WTC11 (cell line): ENCODE measurements at regions not wholly inside any gene's neighbourhood (a gene's known extent, or its start where the extent isn't known, plus 50 kb on each side); places are given as distances from the start of the nearest gene placed in this dataset.

Experiments
- ATAC-seq: fragments of 200-7000 bp; cut with Tn5 transposase; 2 replicates; pipeline ENCODE4 v1.10.0; 2021; ENCODE audit warnings: mild to moderate bottlenecking, moderate library complexity
- CTCF ChIA-PET: fragments of 300-600 bp; sonication (Branson Sonifier 250); formaldehyde crosslinking; loops from one replicate; lab custom pipeline; 2021; ENCODE audit warnings: antibody characterized with exemption; lab: Charles Lee
- POLR2A ChIA-PET: fragments of 350-600 bp; sonication (Branson Sonifier 250); formaldehyde crosslinking; loops from one replicate; lab custom pipeline; 2021; ENCODE audit warnings: antibody characterized with exemption; lab: Charles Lee
- DNase-seq: peaks from one replicate; pipeline ENCODE4 v3.0.0; 2021; ENCODE audit warnings: low spot score
- H3K27ac Mint-ChIP-seq: 2 replicates; pipeline ENCODE4 v1.8.0; 2021; ENCODE audit warnings: mixed read lengths
- H3K27me3 Mint-ChIP-seq: 2 replicates; pipeline ENCODE4 v1.8.0; 2021; ENCODE audit warnings: low read depth, mild to moderate bottlenecking, moderate library complexity, mixed read lengths
- H3K36me3 Mint-ChIP-seq: 2 replicates; pipeline ENCODE4 v1.8.0; 2021; ENCODE audit warnings: mixed read lengths
- H3K4me1 Mint-ChIP-seq: 2 replicates; pipeline ENCODE4 v1.8.0; 2022; ENCODE audit warnings: mixed read lengths
- H3K4me3 Mint-ChIP-seq: 2 replicates; pipeline ENCODE4 v1.8.0; 2021; ENCODE audit warnings: mild to moderate bottlenecking, moderate library complexity, mixed read lengths
- H3K9me3 Mint-ChIP-seq: 2 replicates; pipeline ENCODE4 v1.8.0; 2021; ENCODE audit warnings: mixed read lengths
- ATF1 ChIP-seq: sonication (generic); formaldehyde crosslinking; IDR thresholded peaks from 2 replicates; pipeline ENCODE4 v1.8.1; 2023; ENCODE audit warnings: mild to moderate bottlenecking, moderate library complexity, missing genetic modification reagents
- ELF4 ChIP-seq: sonication (generic); formaldehyde crosslinking; IDR thresholded peaks from 2 replicates; pipeline ENCODE4 v1.8.1; 2022; ENCODE audit warnings: low read depth, mild to moderate bottlenecking, moderate library complexity, missing genetic modification reagents
- MXD4 ChIP-seq: fragments of 250-450 bp; sonication (Bioruptor Pico); IDR thresholded peaks from 2 replicates; pipeline ENCODE4 v1.8.0; 2021; ENCODE audit warnings: mild to moderate bottlenecking, moderate library complexity, borderline replicate concordance
- TCF7 ChIP-seq: sonication (generic); formaldehyde crosslinking; IDR thresholded peaks from 2 replicates; pipeline ENCODE4 v1.8.0; 2022; ENCODE audit warnings: mild to moderate bottlenecking, low read depth, missing genetic modification reagents, moderate library complexity
- ZNF232 ChIP-seq: sonication (generic); formaldehyde crosslinking; IDR thresholded peaks from 2 replicates; pipeline ENCODE4 v1.8.0; 2022; ENCODE audit warnings: mild to moderate bottlenecking, missing genetic modification reagents
- ZNF263 ChIP-seq: sonication (generic); formaldehyde crosslinking; IDR thresholded peaks from 2 replicates; pipeline ENCODE4 v1.8.1; 2022; ENCODE audit warnings: low read depth, mild to moderate bottlenecking, moderate library complexity, missing genetic modification reagents
- ZNF317 ChIP-seq: sonication (generic); formaldehyde crosslinking; IDR thresholded peaks from 2 replicates; pipeline ENCODE4 v1.8.1; 2023; ENCODE audit warnings: low read depth, mild to moderate bottlenecking, moderate library complexity, missing genetic modification reagents, borderline replicate concordance
- ZNF671 ChIP-seq: fragments of 250-450 bp; sonication (Bioruptor Pico); IDR thresholded peaks from 2 replicates; pipeline ENCODE4 v1.8.0; 2021; ENCODE audit warnings: mild to moderate bottlenecking
- TF ChIP-seq, protein P1 (sequence below): fragments of 250-450 bp; sonication (Bioruptor Pico); IDR thresholded peaks from 2 replicates; pipeline ENCODE4 v2.1.2; 2022; ENCODE audit warnings: mild to moderate bottlenecking, moderate library complexity
- TF ChIP-seq, protein P2 (sequence below): sonication (generic); formaldehyde crosslinking; IDR thresholded peaks from 2 replicates; pipeline ENCODE4 v1.8.1; 2022; ENCODE audit warnings: missing genetic modification reagents, borderline replicate concordance
- TF ChIP-seq, protein P3 (sequence below): sonication (generic); formaldehyde crosslinking; IDR thresholded peaks from 2 replicates; pipeline ENCODE4 v1.8.0; 2022; ENCODE audit warnings: mild to moderate bottlenecking, missing genetic modification reagents
- TF ChIP-seq, protein P4 (sequence below): sonication (generic); formaldehyde crosslinking; IDR thresholded peaks from 2 replicates; pipeline ENCODE4 v1.8.0; 2023; ENCODE audit warnings: missing genetic modification reagents, mild to moderate bottlenecking, borderline replicate concordance
- TF ChIP-seq, protein P5 (sequence below): sonication (generic); formaldehyde crosslinking; IDR thresholded peaks from 2 replicates; pipeline ENCODE4 v1.8.1; 2022; ENCODE audit warnings: low read depth, mild to moderate bottlenecking, moderate library complexity, missing genetic modification reagents, borderline replicate concordance
- TF ChIP-seq, protein P6 (sequence below): sonication (generic); formaldehyde crosslinking; IDR thresholded peaks from 2 replicates; pipeline ENCODE4 v1.8.1; 2022; ENCODE audit warnings: mild to moderate bottlenecking, moderate library complexity, missing genetic modification reagents
- TF ChIP-seq, protein P7 (sequence below): sonication (generic); formaldehyde crosslinking; IDR thresholded peaks from 2 replicates; pipeline ENCODE4 v1.8.1; 2022; ENCODE audit warnings: low read depth, missing genetic modification reagents, borderline replicate concordance
- TF ChIP-seq, protein P8 (sequence below): sonication (generic); formaldehyde crosslinking; IDR thresholded peaks from 2 replicates; pipeline ENCODE4 v1.8.1; 2022; ENCODE audit warnings: mild to moderate bottlenecking, missing genetic modification reagents, moderate library complexity, borderline replicate concordance
- TF ChIP-seq, protein P9 (sequence below): sonication (generic); formaldehyde crosslinking; conservative IDR thresholded peaks from 2 replicates; pipeline ENCODE4 v1.8.1; 2022; ENCODE audit warnings: mild to moderate bottlenecking, missing genetic modification reagents
- TF ChIP-seq, protein P10 (sequence below): fragments of 250-450 bp; sonication (Bioruptor Pico); IDR thresholded peaks from 2 replicates; pipeline ENCODE4 v1.9.0; 2021; ENCODE audit warnings: moderate library complexity, mild to moderate bottlenecking, inconsistent platforms, borderline replicate concordance

DNA sequence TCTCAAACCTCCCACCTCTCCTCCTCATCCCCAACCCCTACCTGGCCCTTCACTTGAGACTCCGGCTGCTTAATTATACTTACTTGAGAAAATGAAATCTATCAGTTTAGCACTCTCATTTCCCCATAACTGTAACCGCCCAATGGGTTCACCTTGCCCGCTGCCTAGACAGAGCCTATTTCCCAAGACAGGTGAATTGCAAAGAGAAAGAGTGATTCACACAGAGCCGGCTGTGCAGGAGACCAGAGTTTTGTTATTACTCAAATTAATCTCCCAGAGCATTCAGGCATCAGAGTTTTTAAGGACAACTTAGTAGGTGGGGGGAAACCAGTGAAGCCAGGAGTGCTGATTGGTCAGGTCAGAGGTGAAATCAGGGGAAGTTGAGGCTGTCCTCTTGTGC is 301.4 kb upstream of the CDYL start (continued):
- TF ChIP-seq, protein P1, sequence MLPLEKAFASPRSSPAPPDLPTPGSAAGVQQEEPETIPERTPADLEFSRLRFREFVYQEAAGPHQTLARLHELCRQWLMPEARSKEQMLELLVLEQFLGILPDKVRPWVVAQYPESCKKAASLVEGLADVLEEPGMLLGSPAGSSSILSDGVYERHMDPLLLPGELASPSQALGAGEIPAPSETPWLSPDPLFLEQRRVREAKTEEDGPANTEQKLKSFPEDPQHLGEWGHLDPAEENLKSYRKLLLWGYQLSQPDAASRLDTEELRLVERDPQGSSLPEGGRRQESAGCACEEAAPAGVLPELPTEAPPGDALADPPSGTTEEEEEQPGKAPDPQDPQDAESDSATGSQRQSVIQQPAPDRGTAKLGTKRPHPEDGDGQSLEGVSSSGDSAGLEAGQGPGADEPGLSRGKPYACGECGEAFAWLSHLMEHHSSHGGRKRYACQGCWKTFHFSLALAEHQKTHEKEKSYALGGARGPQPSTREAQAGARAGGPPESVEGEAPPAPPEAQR (CRISPR knock-in tag): no peak
- no peak for TF ChIP-seq ZNF263 (CRISPR knock-in tag)
- TF ChIP-seq ZNF671: no peak
- TF ChIP-seq, all 79 proteins: peak for 0

DNA sequence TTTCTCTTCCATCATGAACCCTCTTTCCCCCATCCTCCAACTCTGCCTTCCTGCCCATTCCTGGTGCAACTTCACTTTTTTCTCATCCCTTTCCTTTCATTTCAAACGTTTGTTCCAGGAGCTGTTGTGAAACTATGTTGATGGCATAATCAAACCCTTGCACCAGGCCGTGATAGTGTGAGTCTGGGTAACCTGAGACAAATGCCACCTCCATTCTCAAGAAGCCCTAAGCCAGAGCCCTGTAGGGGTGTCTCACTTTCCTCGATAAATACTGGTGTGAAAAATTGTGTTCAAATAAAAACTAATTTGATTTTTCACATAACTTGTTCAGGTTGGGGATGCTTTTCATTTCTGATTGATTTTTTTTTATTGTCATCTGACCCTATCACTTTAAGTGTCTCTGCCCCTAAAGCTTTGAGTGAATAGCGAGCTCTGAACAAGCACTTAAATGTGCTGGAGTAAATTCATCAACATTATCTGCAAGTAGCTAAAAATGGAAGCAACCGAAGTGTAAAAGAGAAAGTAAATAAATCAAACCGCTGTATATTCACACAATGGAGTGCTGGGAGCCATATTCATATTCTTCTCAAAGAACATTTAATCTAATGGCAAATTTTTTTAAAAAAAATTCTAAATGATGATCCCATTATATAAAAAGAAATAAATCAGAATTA is 303.1 kb upstream of the CDYL start:
- ChIA-PET POLR2A (no interaction called here), CTCF (no interaction called here)
- Mint-ChIP-seq H3K4me1 (peaks cover 19% of the 10 kb centered on the region), H3K36me3 (peaks cover 33% of the 10 kb centered on the region), H3K9me3 (peaks cover 37% of the 10 kb centered on the region), H3K27ac (no peak overlapping the region), H3K4me3 (no peak overlapping the region), H3K27me3 (peaks cover 15% of the 10 kb centered on the region)
- no peak for DNase-seq
- TF ChIP-seq, protein P2, sequence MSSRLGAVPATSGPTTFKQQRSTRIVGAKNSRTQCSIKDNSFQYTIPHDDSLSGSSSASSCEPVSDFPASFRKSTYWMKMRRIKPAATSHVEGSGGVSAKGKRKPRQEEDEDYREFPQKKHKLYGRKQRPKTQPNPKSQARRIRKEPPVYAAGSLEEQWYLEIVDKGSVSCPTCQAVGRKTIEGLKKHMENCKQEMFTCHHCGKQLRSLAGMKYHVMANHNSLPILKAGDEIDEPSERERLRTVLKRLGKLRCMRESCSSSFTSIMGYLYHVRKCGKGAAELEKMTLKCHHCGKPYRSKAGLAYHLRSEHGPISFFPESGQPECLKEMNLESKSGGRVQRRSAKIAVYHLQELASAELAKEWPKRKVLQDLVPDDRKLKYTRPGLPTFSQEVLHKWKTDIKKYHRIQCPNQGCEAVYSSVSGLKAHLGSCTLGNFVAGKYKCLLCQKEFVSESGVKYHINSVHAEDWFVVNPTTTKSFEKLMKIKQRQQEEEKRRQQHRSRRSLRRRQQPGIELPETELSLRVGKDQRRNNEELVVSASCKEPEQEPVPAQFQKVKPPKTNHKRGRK (CRISPR knock-in tag): no peak
- TF ChIP-seq MXD4 (CRISPR knock-in tag): no peak
- TF ChIP-seq TCF7 (CRISPR knock-in tag): no peak
- TF ChIP-seq, protein P3, sequence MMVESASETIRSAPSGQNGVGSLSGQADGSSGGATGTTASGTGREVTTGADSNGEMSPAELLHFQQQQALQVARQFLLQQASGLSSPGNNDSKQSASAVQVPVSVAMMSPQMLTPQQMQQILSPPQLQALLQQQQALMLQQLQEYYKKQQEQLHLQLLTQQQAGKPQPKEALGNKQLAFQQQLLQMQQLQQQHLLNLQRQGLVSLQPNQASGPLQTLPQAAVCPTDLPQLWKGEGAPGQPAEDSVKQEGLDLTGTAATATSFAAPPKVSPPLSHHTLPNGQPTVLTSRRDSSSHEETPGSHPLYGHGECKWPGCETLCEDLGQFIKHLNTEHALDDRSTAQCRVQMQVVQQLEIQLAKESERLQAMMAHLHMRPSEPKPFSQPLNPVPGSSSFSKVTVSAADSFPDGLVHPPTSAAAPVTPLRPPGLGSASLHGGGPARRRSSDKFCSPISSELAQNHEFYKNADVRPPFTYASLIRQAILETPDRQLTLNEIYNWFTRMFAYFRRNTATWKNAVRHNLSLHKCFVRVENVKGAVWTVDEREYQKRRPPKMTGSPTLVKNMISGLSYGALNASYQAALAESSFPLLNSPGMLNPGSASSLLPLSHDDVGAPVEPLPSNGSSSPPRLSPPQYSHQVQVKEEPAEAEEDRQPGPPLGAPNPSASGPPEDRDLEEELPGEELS: no peak
- TF ChIP-seq ATF1: no peak
- no peak for TF ChIP-seq ELF4 (CRISPR knock-in tag)
- TF ChIP-seq, protein P4, sequence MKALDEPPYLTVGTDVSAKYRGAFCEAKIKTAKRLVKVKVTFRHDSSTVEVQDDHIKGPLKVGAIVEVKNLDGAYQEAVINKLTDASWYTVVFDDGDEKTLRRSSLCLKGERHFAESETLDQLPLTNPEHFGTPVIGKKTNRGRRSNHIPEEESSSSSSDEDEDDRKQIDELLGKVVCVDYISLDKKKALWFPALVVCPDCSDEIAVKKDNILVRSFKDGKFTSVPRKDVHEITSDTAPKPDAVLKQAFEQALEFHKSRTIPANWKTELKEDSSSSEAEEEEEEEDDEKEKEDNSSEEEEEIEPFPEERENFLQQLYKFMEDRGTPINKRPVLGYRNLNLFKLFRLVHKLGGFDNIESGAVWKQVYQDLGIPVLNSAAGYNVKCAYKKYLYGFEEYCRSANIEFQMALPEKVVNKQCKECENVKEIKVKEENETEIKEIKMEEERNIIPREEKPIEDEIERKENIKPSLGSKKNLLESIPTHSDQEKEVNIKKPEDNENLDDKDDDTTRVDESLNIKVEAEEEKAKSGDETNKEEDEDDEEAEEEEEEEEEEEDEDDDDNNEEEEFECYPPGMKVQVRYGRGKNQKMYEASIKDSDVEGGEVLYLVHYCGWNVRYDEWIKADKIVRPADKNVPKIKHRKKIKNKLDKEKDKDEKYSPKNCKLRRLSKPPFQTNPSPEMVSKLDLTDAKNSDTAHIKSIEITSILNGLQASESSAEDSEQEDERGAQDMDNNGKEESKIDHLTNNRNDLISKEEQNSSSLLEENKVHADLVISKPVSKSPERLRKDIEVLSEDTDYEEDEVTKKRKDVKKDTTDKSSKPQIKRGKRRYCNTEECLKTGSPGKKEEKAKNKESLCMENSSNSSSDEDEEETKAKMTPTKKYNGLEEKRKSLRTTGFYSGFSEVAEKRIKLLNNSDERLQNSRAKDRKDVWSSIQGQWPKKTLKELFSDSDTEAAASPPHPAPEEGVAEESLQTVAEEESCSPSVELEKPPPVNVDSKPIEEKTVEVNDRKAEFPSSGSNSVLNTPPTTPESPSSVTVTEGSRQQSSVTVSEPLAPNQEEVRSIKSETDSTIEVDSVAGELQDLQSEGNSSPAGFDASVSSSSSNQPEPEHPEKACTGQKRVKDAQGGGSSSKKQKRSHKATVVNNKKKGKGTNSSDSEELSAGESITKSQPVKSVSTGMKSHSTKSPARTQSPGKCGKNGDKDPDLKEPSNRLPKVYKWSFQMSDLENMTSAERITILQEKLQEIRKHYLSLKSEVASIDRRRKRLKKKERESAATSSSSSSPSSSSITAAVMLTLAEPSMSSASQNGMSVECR (CRISPR knock-in tag): no peak
- TF ChIP-seq, protein P5, sequence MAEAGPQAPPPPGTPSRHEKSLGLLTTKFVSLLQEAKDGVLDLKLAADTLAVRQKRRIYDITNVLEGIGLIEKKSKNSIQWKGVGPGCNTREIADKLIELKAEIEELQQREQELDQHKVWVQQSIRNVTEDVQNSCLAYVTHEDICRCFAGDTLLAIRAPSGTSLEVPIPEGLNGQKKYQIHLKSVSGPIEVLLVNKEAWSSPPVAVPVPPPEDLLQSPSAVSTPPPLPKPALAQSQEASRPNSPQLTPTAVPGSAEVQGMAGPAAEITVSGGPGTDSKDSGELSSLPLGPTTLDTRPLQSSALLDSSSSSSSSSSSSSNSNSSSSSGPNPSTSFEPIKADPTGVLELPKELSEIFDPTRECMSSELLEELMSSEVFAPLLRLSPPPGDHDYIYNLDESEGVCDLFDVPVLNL (CRISPR knock-in tag): no peak
- TF ChIP-seq, protein P6, sequence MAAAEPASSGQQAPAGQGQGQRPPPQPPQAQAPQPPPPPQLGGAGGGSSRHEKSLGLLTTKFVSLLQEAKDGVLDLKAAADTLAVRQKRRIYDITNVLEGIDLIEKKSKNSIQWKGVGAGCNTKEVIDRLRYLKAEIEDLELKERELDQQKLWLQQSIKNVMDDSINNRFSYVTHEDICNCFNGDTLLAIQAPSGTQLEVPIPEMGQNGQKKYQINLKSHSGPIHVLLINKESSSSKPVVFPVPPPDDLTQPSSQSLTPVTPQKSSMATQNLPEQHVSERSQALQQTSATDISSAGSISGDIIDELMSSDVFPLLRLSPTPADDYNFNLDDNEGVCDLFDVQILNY: no peak
- TF ChIP-seq ZNF232 (CRISPR knock-in tag): no peak
- TF ChIP-seq, protein P7, sequence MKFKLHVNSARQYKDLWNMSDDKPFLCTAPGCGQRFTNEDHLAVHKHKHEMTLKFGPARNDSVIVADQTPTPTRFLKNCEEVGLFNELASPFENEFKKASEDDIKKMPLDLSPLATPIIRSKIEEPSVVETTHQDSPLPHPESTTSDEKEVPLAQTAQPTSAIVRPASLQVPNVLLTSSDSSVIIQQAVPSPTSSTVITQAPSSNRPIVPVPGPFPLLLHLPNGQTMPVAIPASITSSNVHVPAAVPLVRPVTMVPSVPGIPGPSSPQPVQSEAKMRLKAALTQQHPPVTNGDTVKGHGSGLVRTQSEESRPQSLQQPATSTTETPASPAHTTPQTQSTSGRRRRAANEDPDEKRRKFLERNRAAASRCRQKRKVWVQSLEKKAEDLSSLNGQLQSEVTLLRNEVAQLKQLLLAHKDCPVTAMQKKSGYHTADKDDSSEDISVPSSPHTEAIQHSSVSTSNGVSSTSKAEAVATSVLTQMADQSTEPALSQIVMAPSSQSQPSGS (CRISPR knock-in tag): no peak
- no peak for TF ChIP-seq ZNF671
- TF ChIP-seq, protein P8, sequence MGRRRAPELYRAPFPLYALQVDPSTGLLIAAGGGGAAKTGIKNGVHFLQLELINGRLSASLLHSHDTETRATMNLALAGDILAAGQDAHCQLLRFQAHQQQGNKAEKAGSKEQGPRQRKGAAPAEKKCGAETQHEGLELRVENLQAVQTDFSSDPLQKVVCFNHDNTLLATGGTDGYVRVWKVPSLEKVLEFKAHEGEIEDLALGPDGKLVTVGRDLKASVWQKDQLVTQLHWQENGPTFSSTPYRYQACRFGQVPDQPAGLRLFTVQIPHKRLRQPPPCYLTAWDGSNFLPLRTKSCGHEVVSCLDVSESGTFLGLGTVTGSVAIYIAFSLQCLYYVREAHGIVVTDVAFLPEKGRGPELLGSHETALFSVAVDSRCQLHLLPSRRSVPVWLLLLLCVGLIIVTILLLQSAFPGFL: no peak
- TF ChIP-seq ZNF317 (CRISPR knock-in tag): no peak
- TF ChIP-seq, protein P9, sequence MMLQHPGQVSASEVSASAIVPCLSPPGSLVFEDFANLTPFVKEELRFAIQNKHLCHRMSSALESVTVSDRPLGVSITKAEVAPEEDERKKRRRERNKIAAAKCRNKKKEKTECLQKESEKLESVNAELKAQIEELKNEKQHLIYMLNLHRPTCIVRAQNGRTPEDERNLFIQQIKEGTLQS (CRISPR knock-in tag): no peak
- TF ChIP-seq, protein P10, sequence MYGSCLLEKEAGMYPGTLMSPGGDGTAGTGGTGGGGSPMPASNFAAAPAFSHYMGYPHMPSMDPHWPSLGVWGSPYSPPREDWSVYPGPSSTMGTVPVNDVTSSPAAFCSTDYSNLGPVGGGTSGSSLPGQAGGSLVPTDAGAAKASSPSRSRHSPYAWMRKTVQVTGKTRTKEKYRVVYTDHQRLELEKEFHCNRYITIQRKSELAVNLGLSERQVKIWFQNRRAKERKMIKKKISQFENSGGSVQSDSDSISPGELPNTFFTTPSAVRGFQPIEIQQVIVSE (CRISPR knock-in tag): no peak
- no peak for ATAC-seq
